Liver (tissue), 8 donors: ENCODE measurements at regions not wholly inside any gene's neighbourhood (a gene's known extent, or its start where the extent isn't known, plus 50 kb on each side); places are given as distances from the start of the nearest gene placed in this dataset.
"Not testable (repeated sequence)": the region's sequence is repeated elsewhere in the genome, so short reads cannot be mapped to it uniquely, and the experiment has no call there.

Experiments used
- DNase-seq: peaks from one replicate; pipeline ENCODE4 v3.0.0-alpha.2; 2017; ENCODE audit warnings: low spot score
- H3K27ac ChIP-seq, 2 donors: one replicate each; pipeline ENCODE4 v1.7.0; 2013; ENCODE audit warnings: inconsistent platforms in 2 of 2, low read length in 2 of 2, control low read depth in 1 of 2, low read depth in 1 of 2, mild to moderate bottlenecking in 1 of 2
- H3K27me3 ChIP-seq, 4 donors: one replicate each; pipeline versions ENCODE4 v1.6.1 to v1.7.0; 2013; ENCODE audit warnings: low read length in 3 of 4, inconsistent platforms in 1 of 4, mild to moderate bottlenecking in 1 of 4, moderate library complexity in 1 of 4; ENCODE audit not compliant: control insufficient read depth in 4 of 4, insufficient read depth in 4 of 4
- H3K36me3 ChIP-seq, 4 donors: one replicate each; pipeline versions ENCODE4 v1.6.1 to v1.7.0; 2013; ENCODE audit warnings: low read length in 3 of 4, mild to moderate bottlenecking in 3 of 4, low read depth in 1 of 4, moderate library complexity in 1 of 4; ENCODE audit not compliant: control insufficient read depth in 4 of 4, insufficient read depth in 3 of 4
- H3K4me1 ChIP-seq, 4 donors: one replicate each; pipeline versions ENCODE4 v1.6.1 to v1.7.0; 2013; ENCODE audit warnings: low read length in 3 of 4, mild to moderate bottlenecking in 3 of 4, moderate library complexity in 1 of 4; ENCODE audit not compliant: control insufficient read depth in 4 of 4, insufficient read depth in 4 of 4
- H3K4me3 ChIP-seq, 3 donors: one replicate each; pipeline versions ENCODE4 v1.6.1 to v1.7.0; 2013; ENCODE audit warnings: low read length in 3 of 3, control low read depth in 1 of 3, low read depth in 1 of 3, mild to moderate bottlenecking in 1 of 3
- H3K9ac ChIP-seq, 2 donors: one replicate each; pipeline ENCODE4 v1.7.0; 2013; ENCODE audit warnings: low read length in 2 of 2, mild to moderate bottlenecking in 2 of 2, moderate library complexity in 2 of 2, control low read depth in 1 of 2, low read depth in 1 of 2
- H3K9me3 ChIP-seq, 4 donors: one replicate each; pipeline versions ENCODE4 v1.6.1 to v1.7.0; 2013; ENCODE audit warnings: low read length in 3 of 4; ENCODE audit not compliant: control insufficient read depth in 4 of 4
- CTCF ChIP-seq: fragments of 150-350 bp; IDR thresholded peaks from 2 replicates; pipeline ENCODE4 v1.5.1; 2017; ENCODE audit warnings: improper control_type of control experiment, low read depth, low read length; ENCODE audit not compliant: missing input control
- EGR1 ChIP-seq, 2 donors: IDR thresholded peaks; 2 replicates each; pipeline ENCODE4 v1.6.1; 2016 to 2018; ENCODE audit warnings: antibody characterized with exemption in 2 of 2, low read depth in 2 of 2
- FOXA2 ChIP-seq: IDR thresholded peaks from 2 replicates; pipeline ENCODE4 v1.6.1; 2016; ENCODE audit warnings: antibody characterized with exemption
- GABPA ChIP-seq, 2 donors: IDR thresholded peaks in 1 of 2; conservative IDR thresholded peaks in 1 of 2; 2 replicates each; pipeline ENCODE4 v1.6.1; 2016; ENCODE audit warnings: antibody characterized with exemption in 2 of 2, mild to moderate bottlenecking in 1 of 2, moderate library complexity in 1 of 2
- HNF4A ChIP-seq, 2 donors: conservative IDR thresholded peaks; 2 replicates each; pipeline ENCODE4 v1.6.1; 2016; ENCODE audit warnings: antibody characterized with exemption in 2 of 2, mild to moderate bottlenecking in 2 of 2
- RAD21 ChIP-seq, 2 donors: IDR thresholded peaks; 2 replicates each; pipeline ENCODE4 v1.6.1; 2016; ENCODE audit warnings: antibody characterized with exemption in 2 of 2, mild to moderate bottlenecking in 2 of 2
- RXRA ChIP-seq, 2 donors: IDR thresholded peaks; 2 replicates each; pipeline ENCODE4 v1.6.1; 2017 to 2018; ENCODE audit warnings: antibody characterized with exemption in 2 of 2, mild to moderate bottlenecking in 1 of 2
- SP1 ChIP-seq: IDR thresholded peaks from 2 replicates; pipeline ENCODE4 v1.6.1; 2018; ENCODE audit warnings: antibody characterized with exemption, mild to moderate bottlenecking
- TAF1 ChIP-seq: conservative IDR thresholded peaks from 2 replicates; pipeline ENCODE4 v1.6.1; 2016; ENCODE audit warnings: antibody characterized with exemption, mild to moderate bottlenecking
- YY1 ChIP-seq: IDR thresholded peaks from 2 replicates; pipeline ENCODE4 v1.6.1; 2016; ENCODE audit warnings: antibody characterized with exemption, mild to moderate bottlenecking
- WGBS: extraction: QIAGEN DNeasy Blood & Tissue Kit; methylation state at CpG from one replicate; pipeline ENCODE4 v1.1.7; 2013; 5-methylcytosine and 5-hydroxymethylcytosine counted together
- TF ChIP-seq, protein P1 (sequence below): IDR thresholded peaks from 2 replicates; pipeline ENCODE4 v1.6.1; 2016; ENCODE audit warnings: antibody characterized with exemption, mild to moderate bottlenecking
- TF ChIP-seq, protein P2 (sequence below): IDR thresholded peaks from 2 replicates; pipeline ENCODE4 v1.6.1; 2016; ENCODE audit warnings: antibody characterized with exemption
- donor health status: healthy.
- donor health status: healthy.
- donor health status: healthy.
- donor health status: healthy.
- donor health status: healthy.

DNA sequence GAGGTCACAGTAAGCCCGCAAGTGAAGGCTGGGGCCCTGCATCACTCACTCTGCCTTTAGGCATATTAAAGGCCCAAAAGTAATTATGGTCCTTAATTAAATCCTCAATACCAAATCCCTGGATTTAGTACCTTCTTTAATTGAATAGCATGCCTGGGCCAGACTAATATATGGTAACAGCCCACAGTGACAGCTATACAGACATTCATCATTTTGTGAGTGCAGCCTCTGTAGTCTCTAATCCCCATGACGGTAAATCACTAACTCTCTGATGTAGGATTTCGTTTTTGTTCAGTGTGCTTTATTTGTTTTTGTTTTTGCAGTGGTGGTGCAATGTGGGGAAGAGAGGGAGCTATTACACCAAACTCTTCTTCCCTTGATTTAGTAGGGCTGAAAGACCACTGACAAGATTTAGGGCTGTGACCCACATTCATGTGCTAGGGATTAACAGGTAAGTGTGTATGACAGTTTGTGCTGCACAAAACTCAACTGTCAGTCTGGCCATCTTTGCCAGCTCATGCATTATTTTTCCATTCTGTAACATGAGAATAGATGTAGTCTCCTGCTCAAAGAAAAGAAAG lies 60.6 kb upstream of the SLC39A8 start:
- Histone ChIP-seq H3K4me1 (peaks cover 0 to 2% (median 0%) of the 10 kb centered on the region in 4 donors), H3K36me3 (no peaks in the 10 kb centered on the region), H3K9me3 (no peaks in the 10 kb centered on the region), H3K27ac (no peak overlapping the region), H3K4me3 (no peak overlapping the region), H3K27me3 (no peaks in the 10 kb centered on the region), H3K9ac (no peak overlapping the region)
- TF ChIP-seq YY1, result no peak
- no peak for TF ChIP-seq SP1
- TF ChIP-seq, protein P1, sequence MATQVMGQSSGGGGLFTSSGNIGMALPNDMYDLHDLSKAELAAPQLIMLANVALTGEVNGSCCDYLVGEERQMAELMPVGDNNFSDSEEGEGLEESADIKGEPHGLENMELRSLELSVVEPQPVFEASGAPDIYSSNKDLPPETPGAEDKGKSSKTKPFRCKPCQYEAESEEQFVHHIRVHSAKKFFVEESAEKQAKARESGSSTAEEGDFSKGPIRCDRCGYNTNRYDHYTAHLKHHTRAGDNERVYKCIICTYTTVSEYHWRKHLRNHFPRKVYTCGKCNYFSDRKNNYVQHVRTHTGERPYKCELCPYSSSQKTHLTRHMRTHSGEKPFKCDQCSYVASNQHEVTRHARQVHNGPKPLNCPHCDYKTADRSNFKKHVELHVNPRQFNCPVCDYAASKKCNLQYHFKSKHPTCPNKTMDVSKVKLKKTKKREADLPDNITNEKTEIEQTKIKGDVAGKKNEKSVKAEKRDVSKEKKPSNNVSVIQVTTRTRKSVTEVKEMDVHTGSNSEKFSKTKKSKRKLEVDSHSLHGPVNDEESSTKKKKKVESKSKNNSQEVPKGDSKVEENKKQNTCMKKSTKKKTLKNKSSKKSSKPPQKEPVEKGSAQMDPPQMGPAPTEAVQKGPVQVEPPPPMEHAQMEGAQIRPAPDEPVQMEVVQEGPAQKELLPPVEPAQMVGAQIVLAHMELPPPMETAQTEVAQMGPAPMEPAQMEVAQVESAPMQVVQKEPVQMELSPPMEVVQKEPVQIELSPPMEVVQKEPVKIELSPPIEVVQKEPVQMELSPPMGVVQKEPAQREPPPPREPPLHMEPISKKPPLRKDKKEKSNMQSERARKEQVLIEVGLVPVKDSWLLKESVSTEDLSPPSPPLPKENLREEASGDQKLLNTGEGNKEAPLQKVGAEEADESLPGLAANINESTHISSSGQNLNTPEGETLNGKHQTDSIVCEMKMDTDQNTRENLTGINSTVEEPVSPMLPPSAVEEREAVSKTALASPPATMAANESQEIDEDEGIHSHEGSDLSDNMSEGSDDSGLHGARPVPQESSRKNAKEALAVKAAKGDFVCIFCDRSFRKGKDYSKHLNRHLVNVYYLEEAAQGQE, result no peak
- TF ChIP-seq FOXA2, result no peak
- no peak for TF ChIP-seq TAF1
- TF ChIP-seq HNF4A (conservative IDR thresholded peaks at IDR 0.05), result no peak
- TF ChIP-seq CTCF, result no peak
- no peak for TF ChIP-seq EGR1 (IDR thresholded peaks at IDR 0.05; ENCODE audit: low read depth in 2 of 2)
- TF ChIP-seq RAD21 (IDR thresholded peaks at IDR 0.05), result no peak
- TF ChIP-seq, protein P2, sequence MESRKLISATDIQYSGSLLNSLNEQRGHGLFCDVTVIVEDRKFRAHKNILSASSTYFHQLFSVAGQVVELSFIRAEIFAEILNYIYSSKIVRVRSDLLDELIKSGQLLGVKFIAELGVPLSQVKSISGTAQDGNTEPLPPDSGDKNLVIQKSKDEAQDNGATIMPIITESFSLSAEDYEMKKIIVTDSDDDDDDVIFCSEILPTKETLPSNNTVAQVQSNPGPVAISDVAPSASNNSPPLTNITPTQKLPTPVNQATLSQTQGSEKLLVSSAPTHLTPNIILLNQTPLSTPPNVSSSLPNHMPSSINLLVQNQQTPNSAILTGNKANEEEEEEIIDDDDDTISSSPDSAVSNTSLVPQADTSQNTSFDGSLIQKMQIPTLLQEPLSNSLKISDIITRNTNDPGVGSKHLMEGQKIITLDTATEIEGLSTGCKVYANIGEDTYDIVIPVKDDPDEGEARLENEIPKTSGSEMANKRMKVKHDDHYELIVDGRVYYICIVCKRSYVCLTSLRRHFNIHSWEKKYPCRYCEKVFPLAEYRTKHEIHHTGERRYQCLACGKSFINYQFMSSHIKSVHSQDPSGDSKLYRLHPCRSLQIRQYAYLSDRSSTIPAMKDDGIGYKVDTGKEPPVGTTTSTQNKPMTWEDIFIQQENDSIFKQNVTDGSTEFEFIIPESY, result no peak
- TF ChIP-seq GABPA (IDR thresholded peaks at IDR 0.05 in 1 of 2, conservative IDR thresholded peaks at IDR 0.05 in 1 of 2), result no peak
- no peak for TF ChIP-seq RXRA (IDR thresholded peaks at IDR 0.05)
- DNase-seq, result no peak
- 90% methylated on average over 3 of the region's 3 CpGs for WGBS

- not testable (repeated sequence) for DNase-seq, H3K27ac ChIP-seq, H3K9ac ChIP-seq, H3K4me3 ChIP-seq, H3K9me3 ChIP-seq, H3K4me1 ChIP-seq, H3K27me3 ChIP-seq, H3K36me3 ChIP-seq
- WGBS, result 84% methylated on average over 1 of the region's 1 CpG
These were observed 65.6 kb upstream of the SLC39A8 start for GRCh38 chr4:102410884-102411283.
